Keratinocyte (primary cell): ENCODE measurements at regions not wholly inside any gene's neighbourhood (a gene's known extent, or its start where the extent isn't known, plus 50 kb on each side); places are given as distances from the start of the nearest gene placed in this dataset.

Experiments
- DNase-seq: peaks from one replicate; pipeline ENCODE4 v3.0.0-alpha.2; 2011; ENCODE audit warnings: low read depth, missing footprints, low spot score
- FAIRE-seq: peaks from 2 replicates; lab custom pipeline; 2011; peaks lifted over from hg19 to GRCh38; lab: Jason Lieb, UNC
- H2AFZ ChIP-seq: 2 replicates; pipeline ENCODE4 v1.6.0; 2012; ENCODE audit warnings: low read length, control low read depth, inconsistent platforms; ENCODE audit not compliant: control insufficient read depth
- H3K27ac ChIP-seq: 2 replicates; pipeline ENCODE4 v1.5.1; 2011; ENCODE audit warnings: low read length; ENCODE audit not compliant: control insufficient read depth, insufficient read depth
- H3K27me3 ChIP-seq: 3 replicates; pipeline ENCODE4 v1.6.0; 2011; ENCODE audit warnings: low read length; ENCODE audit not compliant: control insufficient read depth, insufficient read depth; ENCODE audit errors: extremely low read depth
- H3K36me3 ChIP-seq, 2 experiments: 2 replicates in 1 of 2; 3 replicates in 1 of 2; pipeline ENCODE4 v1.5.1; 2011; ENCODE audit warnings: low read length in 2 of 2, mild to moderate bottlenecking in 1 of 2; ENCODE audit not compliant: control insufficient read depth in 2 of 2, insufficient read depth in 2 of 2; ENCODE audit errors: extremely low read depth in 1 of 2
- H3K4me1 ChIP-seq: 3 replicates; pipeline ENCODE4 v1.5.1; 2011; ENCODE audit warnings: low read length; ENCODE audit not compliant: control insufficient read depth, insufficient read depth; ENCODE audit errors: extremely low read depth
- H3K4me2 ChIP-seq: 3 replicates; pipeline ENCODE4 v1.6.0; 2011; ENCODE audit warnings: low read depth, low read length; ENCODE audit not compliant: control insufficient read depth, insufficient read depth; ENCODE audit errors: extremely low read depth
- H3K4me3 ChIP-seq, 3 experiments: fragments of 200-600 bp in 1 of 3; sonication (generic) in 1 of 3; 2 replicates in 2 of 3; 3 replicates in 1 of 3; pipeline ENCODE4 v1.5.1; 2011 to 2016; ENCODE audit warnings: low read length in 3 of 3, mild to moderate bottlenecking in 3 of 3, control low read depth in 2 of 3, inconsistent platforms in 1 of 3, low read depth in 1 of 3, mixed read lengths in 1 of 3, mixed run types in 1 of 3, moderate library complexity in 1 of 3; ENCODE audit not compliant: control insufficient read depth in 2 of 3, insufficient read depth in 2 of 3; ENCODE audit errors: extremely low read depth in 1 of 3
- H3K79me2 ChIP-seq: 2 replicates; pipeline ENCODE4 v1.6.0; 2012; ENCODE audit warnings: low read length; ENCODE audit not compliant: control insufficient read depth, insufficient read depth
- H3K9ac ChIP-seq: 3 replicates; pipeline ENCODE4 v1.6.0; 2011; ENCODE audit warnings: low read length; ENCODE audit not compliant: control insufficient read depth, insufficient read depth; ENCODE audit errors: extremely low read depth
- H3K9me1 ChIP-seq: 3 replicates; pipeline ENCODE4 v1.6.0; 2011; ENCODE audit warnings: low read length; ENCODE audit not compliant: control insufficient read depth, insufficient read depth; ENCODE audit errors: extremely low read depth
- H3K9me3 ChIP-seq: 2 replicates; pipeline ENCODE4 v1.5.1; 2012; ENCODE audit warnings: low read depth, low read length; ENCODE audit not compliant: control insufficient read depth
- H4K20me1 ChIP-seq: 3 replicates; pipeline ENCODE4 v1.6.0; 2011; ENCODE audit warnings: low read length; ENCODE audit not compliant: control insufficient read depth, insufficient read depth; ENCODE audit errors: extremely low read depth
- EZH2 ChIP-seq: IDR thresholded peaks from one replicate; pipeline ENCODE4 v1.6.1; 2012; ENCODE audit warnings: inconsistent platforms, mild to moderate bottlenecking, low read length, moderate library complexity
- dilution Hi-C: fragments of 300-500 bp; cut with MboI; formaldehyde crosslinking; loops from one replicate; pipeline ENCODE4 v1.7.0; 2020; ENCODE audit warnings: low sequenced_read_pairs; ENCODE audit not compliant: extremely low pct_ligation_motif_present
- TF ChIP-seq, protein P1 (sequence below), 3 experiments: IDR thresholded peaks in 1 of 3; conservative IDR thresholded peaks in 1 of 3; optimal IDR thresholded peaks in 1 of 3; 2 replicates in 2 of 3; 3 replicates in 1 of 3; pipeline versions ENCODE3 to v1.5.1; 2011; ENCODE audit warnings: low read length in 3 of 3, mild to moderate bottlenecking in 3 of 3, moderate library complexity in 2 of 3, control low read depth in 1 of 3, inconsistent platforms in 1 of 3; ENCODE audit not compliant: insufficient read depth in 2 of 3; ENCODE audit errors: extremely low read depth in 1 of 3

- Histone ChIP-seq H3K36me3 (no peaks in the 10 kb centered on the region), H3K79me2 (no peaks in the 10 kb centered on the region), H3K27ac (no peak overlapping the region), H3K4me1 (peaks cover 14% of the 10 kb centered on the region), H3K27me3 (no peaks in the 10 kb centered on the region), H3K9me3 (no peaks in the 10 kb centered on the region), H3K9me1 (no peaks in the 10 kb centered on the region), H3K9ac (no peak overlapping the region), H3K4me2 (no peak overlapping the region), H2AFZ (no peak overlapping the region), H4K20me1 (no peaks in the 10 kb centered on the region), H3K4me3 (no peak overlapping the region)
- no peak for DNase-seq
- FAIRE-seq = no peak
- no peak for TF ChIP-seq EZH2
- TF ChIP-seq, protein P1, sequence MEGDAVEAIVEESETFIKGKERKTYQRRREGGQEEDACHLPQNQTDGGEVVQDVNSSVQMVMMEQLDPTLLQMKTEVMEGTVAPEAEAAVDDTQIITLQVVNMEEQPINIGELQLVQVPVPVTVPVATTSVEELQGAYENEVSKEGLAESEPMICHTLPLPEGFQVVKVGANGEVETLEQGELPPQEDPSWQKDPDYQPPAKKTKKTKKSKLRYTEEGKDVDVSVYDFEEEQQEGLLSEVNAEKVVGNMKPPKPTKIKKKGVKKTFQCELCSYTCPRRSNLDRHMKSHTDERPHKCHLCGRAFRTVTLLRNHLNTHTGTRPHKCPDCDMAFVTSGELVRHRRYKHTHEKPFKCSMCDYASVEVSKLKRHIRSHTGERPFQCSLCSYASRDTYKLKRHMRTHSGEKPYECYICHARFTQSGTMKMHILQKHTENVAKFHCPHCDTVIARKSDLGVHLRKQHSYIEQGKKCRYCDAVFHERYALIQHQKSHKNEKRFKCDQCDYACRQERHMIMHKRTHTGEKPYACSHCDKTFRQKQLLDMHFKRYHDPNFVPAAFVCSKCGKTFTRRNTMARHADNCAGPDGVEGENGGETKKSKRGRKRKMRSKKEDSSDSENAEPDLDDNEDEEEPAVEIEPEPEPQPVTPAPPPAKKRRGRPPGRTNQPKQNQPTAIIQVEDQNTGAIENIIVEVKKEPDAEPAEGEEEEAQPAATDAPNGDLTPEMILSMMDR (optimal IDR thresholded peaks at IDR 0.05 in 1 of 3, IDR thresholded peaks at IDR 0.05 in 1 of 3, conservative IDR thresholded peaks at IDR 0.05 in 1 of 3; ENCODE audit: extremely low read depth in 1 of 3, insufficient read depth in 2 of 3, low read length in 3 of 3) = no peak
- dilution Hi-C loops = no loop called here
Measured at GRCh38 chr2:19571773-19572172, 213.3 kb upstream of the OSR1 start.

GRCh38 chr2:19569300-19569791 is 210.9 kb upstream of the OSR1 start:
- no peak for TF ChIP-seq EZH2
- TF ChIP-seq, protein P1 (optimal IDR thresholded peaks at IDR 0.05 in 1 of 3, IDR thresholded peaks at IDR 0.05 in 1 of 3, conservative IDR thresholded peaks at IDR 0.05 in 1 of 3; ENCODE audit: extremely low read depth in 1 of 3, insufficient read depth in 2 of 3, low read length in 3 of 3) = no peak
- Histone ChIP-seq H2AFZ (no peak overlapping the region), H3K4me3 (no peak overlapping the region), H3K4me1 (peaks cover 1% of the 10 kb centered on the region), H3K4me2 (no peak overlapping the region), H3K79me2 (no peaks in the 10 kb centered on the region), H3K9ac (no peak overlapping the region), H4K20me1 (no peaks in the 10 kb centered on the region), H3K36me3 (no peaks in the 10 kb centered on the region), H3K9me3 (no peaks in the 10 kb centered on the region), H3K27me3 (no peaks in the 10 kb centered on the region), H3K27ac (no peak overlapping the region), H3K9me1 (no peaks in the 10 kb centered on the region)
- DNase-seq (no peak), FAIRE-seq (no peak)
- dilution Hi-C loops = no loop called here
